ENCODE measurements at regions not wholly inside any gene's neighbourhood (a gene's known extent, or its start where the extent isn't known, plus 50 kb on each side); places are given as distances from the start of the nearest gene placed in this dataset.
"Not testable (repeated sequence)": the region's sequence is repeated elsewhere in the genome, so short reads cannot be mapped to it uniquely, and the experiment has no call there.

- Mint-ChIP-seq H3K4me3 (no peak overlapping the region), H3K27ac (no peak overlapping the region), H3K9me3 (ENCODE audit: low read depth) (peaks cover 5% of the 10 kb centered on the region), H3K4me1 (ENCODE audit: low read depth) (no peaks in the 10 kb centered on the region), H3K36me3 (no peaks in the 10 kb centered on the region), H3K27me3 (peaks cover 3% of the 10 kb centered on the region)
Observed at GRCh38 chr1:60727552-60727951, 354.8 kb upstream of the NFIA start.

GRCh38 chr1:60716472-60716871 is 365.9 kb upstream of the NFIA start:
- Mint-ChIP-seq H3K36me3 (no peaks in the 10 kb centered on the region), H3K4me1 (ENCODE audit: low read depth) (no peaks in the 10 kb centered on the region), H3K27me3 (peaks cover 3% of the 10 kb centered on the region), H3K4me3 (no peak overlapping the region), H3K27ac (no peak overlapping the region), H3K9me3 (ENCODE audit: low read depth) (peaks cover 8% of the 10 kb centered on the region)

- no peaks in the 10 kb centered on the region for H3K4me1 Mint-ChIP-seq (ENCODE audit: low read depth)
- H3K4me3 Mint-ChIP-seq: no peak overlapping the region
- no peak overlapping the region for H3K27ac Mint-ChIP-seq
- no peaks in the 10 kb centered on the region for H3K36me3 Mint-ChIP-seq
- H3K27me3 Mint-ChIP-seq: peaks cover 3% of the 10 kb centered on the region
- H3K9me3 Mint-ChIP-seq (ENCODE audit: low read depth): peaks cover 12% of the 10 kb centered on the region
Observed at GRCh38 chr1:60715970-60716369, 366.4 kb upstream of the NFIA start.

- Mint-ChIP-seq H3K27me3 (peaks cover 10% of the 10 kb centered on the region), H3K4me1 (ENCODE audit: low read depth) (no peaks in the 10 kb centered on the region), H3K9me3 (ENCODE audit: low read depth) (peaks cover 32% of the 10 kb centered on the region), H3K4me3 (no peak overlapping the region), H3K27ac (no peak overlapping the region), H3K36me3 (no peaks in the 10 kb centered on the region)
Observed at GRCh38 chr1:60709426-60709825, 372.9 kb upstream of the NFIA start.

GRCh38 chr1:60705026-60705425 is 377.3 kb upstream of the NFIA start:
- Mint-ChIP-seq H3K9me3 (ENCODE audit: low read depth) (peaks cover 11% of the 10 kb centered on the region), H3K36me3 (no peaks in the 10 kb centered on the region), H3K27me3 (peaks cover 4% of the 10 kb centered on the region), H3K4me3 (no peak overlapping the region), H3K27ac (no peak overlapping the region), H3K4me1 (ENCODE audit: low read depth) (no peaks in the 10 kb centered on the region)

- Mint-ChIP-seq H3K36me3 (no peaks in the 10 kb centered on the region), H3K27me3 (peaks cover 3% of the 10 kb centered on the region), H3K4me3 (no peak overlapping the region), H3K9me3 (ENCODE audit: low read depth) (peaks cover 8% of the 10 kb centered on the region), H3K4me1 (ENCODE audit: low read depth) (no peaks in the 10 kb centered on the region), H3K27ac (no peak overlapping the region)
Observed at GRCh38 chr1:60703155-60703554, 379.2 kb upstream of the NFIA start.

- H3K4me1 Mint-ChIP-seq (ENCODE audit: low read depth): no peaks in the 10 kb centered on the region
- no peak overlapping the region for H3K4me3 Mint-ChIP-seq
- H3K27ac Mint-ChIP-seq: no peak overlapping the region
- H3K36me3 Mint-ChIP-seq: no peaks in the 10 kb centered on the region
- H3K27me3 Mint-ChIP-seq: peaks cover 1% of the 10 kb centered on the region
- H3K9me3 Mint-ChIP-seq (ENCODE audit: low read depth): no peaks in the 10 kb centered on the region
Observed at GRCh38 chr1:60699325-60699724, 383.0 kb upstream of the NFIA start.

GRCh38 chr1:60697204-60697994 is 385.0 kb upstream of the NFIA start:
- Mint-ChIP-seq H3K4me3 (no peak overlapping the region), H3K9me3 (ENCODE audit: low read depth) (no peaks in the 10 kb centered on the region), H3K27me3 (peaks cover 1% of the 10 kb centered on the region), H3K4me1 (ENCODE audit: low read depth) (no peaks in the 10 kb centered on the region), H3K36me3 (no peaks in the 10 kb centered on the region), H3K27ac (no peak overlapping the region)

GRCh38 chr1:60696512-60696911 is 385.8 kb upstream of the NFIA start:
- no peaks in the 10 kb centered on the region for H3K36me3 Mint-ChIP-seq
- no peaks in the 10 kb centered on the region for H3K4me1 Mint-ChIP-seq (ENCODE audit: low read depth)
- H3K4me3 Mint-ChIP-seq: no peak overlapping the region
- H3K9me3 Mint-ChIP-seq (ENCODE audit: low read depth): no peaks in the 10 kb centered on the region
- no peak overlapping the region for H3K27ac Mint-ChIP-seq
- H3K27me3 Mint-ChIP-seq: peaks cover 1% of the 10 kb centered on the region

GRCh38 chr1:60695716-60696171 is 386.6 kb upstream of the NFIA start:
- H3K9me3 Mint-ChIP-seq (ENCODE audit: low read depth): no peaks in the 10 kb centered on the region
- no peak overlapping the region for H3K27ac Mint-ChIP-seq
- no peaks in the 10 kb centered on the region for H3K36me3 Mint-ChIP-seq
- peaks cover 1% of the 10 kb centered on the region for H3K27me3 Mint-ChIP-seq
- H3K4me1 Mint-ChIP-seq (ENCODE audit: low read depth): no peaks in the 10 kb centered on the region
- no peak overlapping the region for H3K4me3 Mint-ChIP-seq

- no peak overlapping the region for H3K27ac Mint-ChIP-seq
- peaks cover 1% of the 10 kb centered on the region for H3K27me3 Mint-ChIP-seq
Observed at GRCh38 chr1:60694980-60695379, 387.4 kb upstream of the NFIA start.

GRCh38 chr1:60692031-60692430 is 390.3 kb upstream of the NFIA start:
- Mint-ChIP-seq H3K36me3 (no peaks in the 10 kb centered on the region), H3K4me1 (ENCODE audit: low read depth) (no peaks in the 10 kb centered on the region), H3K27me3 (peaks cover 9% of the 10 kb centered on the region), H3K9me3 (ENCODE audit: low read depth) (no peaks in the 10 kb centered on the region), H3K4me3 (no peak overlapping the region), H3K27ac (no peak overlapping the region)

More at GRCh38 chr1:60694980-60695379, 387.4 kb upstream of the NFIA start:
- H3K4me3 Mint-ChIP-seq: no peak overlapping the region
- H3K4me1 Mint-ChIP-seq (ENCODE audit: low read depth): no peaks in the 10 kb centered on the region
- no peaks in the 10 kb centered on the region for H3K36me3 Mint-ChIP-seq
- no peaks in the 10 kb centered on the region for H3K9me3 Mint-ChIP-seq (ENCODE audit: low read depth)

- H3K36me3 Mint-ChIP-seq; H3K4me3 Mint-ChIP-seq; H3K27ac Mint-ChIP-seq; H3K4me1 Mint-ChIP-seq (ENCODE audit: low read depth); H3K9me3 Mint-ChIP-seq (ENCODE audit: low read depth): not testable (repeated sequence)
- peaks cover 11% of the 10 kb centered on the region for H3K27me3 Mint-ChIP-seq
Observed at GRCh38 chr1:60688221-60688620, 394.1 kb upstream of the NFIA start.

GRCh38 chr1:60681095-60681860 is 401.1 kb upstream of the NFIA start:
- Mint-ChIP-seq H3K27me3 (peaks cover 3% of the 10 kb centered on the region), H3K36me3 (no peaks in the 10 kb centered on the region), H3K4me3 (no peak overlapping the region), H3K9me3 (ENCODE audit: low read depth) (peaks cover 7% of the 10 kb centered on the region), H3K4me1 (ENCODE audit: low read depth) (no peaks in the 10 kb centered on the region), H3K27ac (no peak overlapping the region)

GRCh38 chr1:60679524-60680375 is 402.6 kb upstream of the NFIA start:
- Mint-ChIP-seq H3K4me3 (no peak overlapping the region), H3K4me1 (ENCODE audit: low read depth) (no peaks in the 10 kb centered on the region), H3K36me3 (no peaks in the 10 kb centered on the region), H3K9me3 (ENCODE audit: low read depth) (peaks cover 4% of the 10 kb centered on the region), H3K27me3 (no peaks in the 10 kb centered on the region), H3K27ac (no peak overlapping the region)

Data from activated naive CD8-positive, alpha-beta T cell (primary cell).